Peyer's patch (tissue), 4 donors: ENCODE measurements at regions not wholly inside any gene's neighbourhood (a gene's known extent, or its start where the extent isn't known, plus 50 kb on each side); places are given as distances from the start of the nearest gene placed in this dataset.

ENCODE experiments used
- DNase-seq, 3 donors: peaks; one replicate each; pipeline ENCODE4 v3.0.0-alpha.2; 2017 to 2019
- H3K27ac ChIP-seq, 4 donors: fragments of 200-600 bp; sonication (generic); one replicate each; pipeline ENCODE4 v1.5.1; 2016 to 2019
- H3K27me3 ChIP-seq, 2 donors: fragments of 200-600 bp; sonication (generic); one replicate each; pipeline ENCODE4 v1.5.1; 2019
- H3K36me3 ChIP-seq, 3 donors: fragments of 200-600 bp; sonication (generic); one replicate each; pipeline ENCODE4 v1.5.1; 2016 to 2019
- H3K4me1 ChIP-seq, 4 donors: fragments of 200-600 bp; sonication (generic); one replicate each; pipeline ENCODE4 v1.5.1; 2016 to 2019
- H3K4me3 ChIP-seq, 4 donors: fragments of 200-600 bp; sonication (generic); 1 replicate in 3 of 4; 2 replicates in 1 of 4; pipeline ENCODE4 v1.5.1; 2016 to 2019; ENCODE audit warnings: mild to moderate bottlenecking in 1 of 4
- H3K9me3 ChIP-seq, 4 donors: fragments of 200-600 bp; sonication (generic); one replicate each; pipeline ENCODE4 v1.5.1; 2016 to 2019; ENCODE audit warnings: mild to moderate bottlenecking in 1 of 4
- CTCF ChIP-seq, 6 experiments: fragments of 450-650 bp in 4 of 6; fragments of 200-600 bp in 2 of 6; sonication (generic) in 1 of 6; IDR thresholded peaks; one replicate each; pipeline ENCODE4 v1.5.1; 2017 to 2019; ENCODE audit warnings: antibody characterized with exemption in 6 of 6, mild to moderate bottlenecking in 3 of 6, moderate library complexity in 1 of 6
- POLR2A ChIP-seq, 2 donors: fragments of 450-650 bp; IDR thresholded peaks; one replicate each; pipeline ENCODE4 v1.5.1; 2017; ENCODE audit warnings: antibody characterized with exemption in 2 of 2, mild to moderate bottlenecking in 2 of 2, moderate library complexity in 2 of 2

DNA sequence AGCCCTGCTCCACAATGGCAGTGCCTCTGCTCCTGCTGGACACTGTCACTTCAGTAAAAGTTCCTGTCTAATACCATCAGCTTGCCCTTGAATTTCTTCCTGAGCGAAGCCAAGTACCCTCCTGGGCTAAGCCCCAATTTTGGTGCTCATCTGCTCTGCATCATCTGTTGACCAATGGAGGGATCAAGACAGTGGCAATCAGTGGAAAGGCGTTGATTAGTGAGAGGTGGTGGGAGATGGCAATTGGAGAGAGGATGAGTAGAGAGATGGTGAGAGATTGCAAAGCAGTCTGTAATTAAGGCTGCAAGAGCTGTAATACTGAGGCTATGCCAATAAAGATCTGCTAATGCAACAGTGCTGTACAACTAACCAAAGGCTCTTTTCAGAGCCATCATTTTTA is 299.4 kb upstream of the CDH2 start:
- H3K27ac ChIP-seq: no peak overlapping the region
- TF ChIP-seq POLR2A (IDR thresholded peaks at IDR 0.05): no peak
- no peak for TF ChIP-seq CTCF (IDR thresholded peaks at IDR 0.05)
- H3K9me3 ChIP-seq: no peaks in the 10 kb centered on the region
- no peaks in the 10 kb centered on the region for H3K27me3 ChIP-seq
- H3K4me1 ChIP-seq: no peaks in the 10 kb centered on the region
- no peak for DNase-seq
- H3K36me3 ChIP-seq: no peaks in the 10 kb centered on the region
- H3K4me3 ChIP-seq: no peak overlapping the region

GRCh38 chr18:28469946-28470345 is 293.0 kb upstream of the CDH2 start:
- Histone ChIP-seq H3K4me3 (no peak overlapping the region), H3K9me3 (no peaks in the 10 kb centered on the region), H3K27me3 (no peaks in the 10 kb centered on the region), H3K4me1 (no peaks in the 10 kb centered on the region), H3K36me3 (no peaks in the 10 kb centered on the region), H3K27ac (no peak overlapping the region)
- DNase-seq: no peak
- no peak for TF ChIP-seq CTCF (IDR thresholded peaks at IDR 0.05)
- TF ChIP-seq POLR2A (IDR thresholded peaks at IDR 0.05): no peak

DNA sequence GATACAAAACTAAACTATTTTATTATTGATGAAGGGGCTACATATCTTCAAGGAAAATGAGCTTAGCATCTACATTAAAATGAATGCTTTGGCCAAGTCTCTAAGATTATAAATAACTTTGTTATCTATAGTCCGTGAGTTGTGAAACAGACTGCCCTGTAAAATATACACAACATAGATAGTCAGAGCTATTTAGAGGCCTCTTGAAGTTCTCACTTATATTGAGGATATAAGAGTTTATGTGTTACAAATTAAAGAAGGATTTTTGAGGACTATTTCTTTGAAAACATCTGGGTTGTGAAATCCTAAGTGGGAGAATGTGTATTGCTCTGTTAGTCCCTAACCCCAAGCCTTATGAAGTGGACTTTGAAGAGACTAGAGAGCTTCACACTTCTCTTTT is 292.0 kb upstream of the CDH2 start:
- no peak for DNase-seq
- H3K27ac ChIP-seq: no peak overlapping the region
- no peaks in the 10 kb centered on the region for H3K36me3 ChIP-seq
- H3K4me1 ChIP-seq: no peaks in the 10 kb centered on the region
- H3K27me3 ChIP-seq: no peaks in the 10 kb centered on the region
- no peak overlapping the region for H3K4me3 ChIP-seq
- H3K9me3 ChIP-seq: no peaks in the 10 kb centered on the region
- TF ChIP-seq CTCF (IDR thresholded peaks at IDR 0.05) (no peak), POLR2A (IDR thresholded peaks at IDR 0.05) (no peak)

- no peak for DNase-seq
- Histone ChIP-seq H3K36me3 (no peaks in the 10 kb centered on the region), H3K4me3 (no peak overlapping the region), H3K27me3 (no peaks in the 10 kb centered on the region), H3K4me1 (no peaks in the 10 kb centered on the region), H3K9me3 (no peaks in the 10 kb centered on the region), H3K27ac (no peak overlapping the region)
- TF ChIP-seq POLR2A (IDR thresholded peaks at IDR 0.05) (no peak), CTCF (IDR thresholded peaks at IDR 0.05) (no peak)
These were observed 289.3 kb upstream of the CDH2 start for GRCh38 chr18:28466204-28466603.

GRCh38 chr18:28459587-28459986 is 282.7 kb upstream of the CDH2 start:
- TF ChIP-seq POLR2A (IDR thresholded peaks at IDR 0.05) (no peak), CTCF (IDR thresholded peaks at IDR 0.05) (no peak)
- Histone ChIP-seq H3K27ac (no peak overlapping the region), H3K4me3 (no peak overlapping the region), H3K4me1 (no peaks in the 10 kb centered on the region), H3K36me3 (no peaks in the 10 kb centered on the region), H3K27me3 (no peaks in the 10 kb centered on the region), H3K9me3 (no peaks in the 10 kb centered on the region)
- DNase-seq: no peak

DNA sequence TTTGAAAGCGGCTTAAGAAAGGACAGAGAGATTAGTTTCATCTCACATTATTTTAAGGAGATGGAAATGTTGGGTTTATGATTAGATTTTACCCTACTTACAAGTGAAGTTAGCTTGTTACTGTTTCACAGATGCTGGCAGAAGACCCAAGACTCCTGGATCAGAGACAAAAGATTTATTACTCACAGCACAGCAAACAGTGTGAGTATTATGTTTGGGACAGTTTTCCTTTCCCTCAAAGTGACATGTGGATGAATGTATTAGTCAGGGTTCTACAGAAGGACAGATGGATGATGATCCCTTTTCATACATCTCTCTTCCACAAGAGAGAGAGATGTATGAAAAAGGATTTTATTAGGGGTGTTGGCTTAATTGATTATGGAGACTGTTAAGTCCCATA is 281.8 kb upstream of the CDH2 start:
- Histone ChIP-seq H3K4me3 (no peak overlapping the region), H3K27ac (no peak overlapping the region), H3K36me3 (no peaks in the 10 kb centered on the region), H3K4me1 (no peaks in the 10 kb centered on the region), H3K27me3 (no peaks in the 10 kb centered on the region), H3K9me3 (no peaks in the 10 kb centered on the region)
- DNase-seq: no peak
- TF ChIP-seq POLR2A (IDR thresholded peaks at IDR 0.05): no peak
- no peak for TF ChIP-seq CTCF (IDR thresholded peaks at IDR 0.05)
